Spinal cord (tissue), 9 donors: ENCODE measurements at regions not wholly inside any gene's neighbourhood (a gene's known extent, or its start where the extent isn't known, plus 50 kb on each side); places are given as distances from the start of the nearest gene placed in this dataset.

Source experiments
- DNase-seq, 6 donors: peaks; one replicate each; pipeline versions ENCODE4 v3.0.0 to v3.0.0-alpha.2; 2013 to 2015; ENCODE audit warnings: low spot score in 6 of 6, low read depth in 4 of 6
- H3K27ac ChIP-seq: one replicate; pipeline ENCODE4 v1.5.1; 2013; ENCODE audit warnings: low read depth, low read length, control low read depth
- H3K27me3 ChIP-seq: one replicate; pipeline ENCODE4 v1.6.1; 2013; ENCODE audit warnings: low read length; ENCODE audit not compliant: control insufficient read depth, insufficient read depth
- H3K36me3 ChIP-seq: one replicate; pipeline ENCODE4 v1.6.1; 2013; ENCODE audit warnings: low read length; ENCODE audit not compliant: control insufficient read depth, insufficient read depth
- H3K4me1 ChIP-seq: one replicate; pipeline ENCODE4 v1.6.1; 2013; ENCODE audit warnings: low read length; ENCODE audit not compliant: control insufficient read depth, insufficient read depth
- H3K4me3 ChIP-seq: one replicate; pipeline ENCODE4 v1.5.1; 2013; ENCODE audit warnings: low read depth, low read length, control low read depth
- H3K9me3 ChIP-seq: one replicate; pipeline ENCODE4 v1.6.1; 2013; ENCODE audit warnings: low read length; ENCODE audit not compliant: control insufficient read depth, insufficient read depth
- WGBS: methylation state at CpG from one replicate; pipeline ENCODE4 v1.1.5; 2013; ENCODE audit warnings: missing lambda C conversion rate; ENCODE audit not compliant: insufficient coverage; 5-methylcytosine and 5-hydroxymethylcytosine counted together
- donor health status: healthy.

GRCh38 chr18:44437603-44438002 lies 243.1 kb upstream of the SETBP1 start:
- Histone ChIP-seq H3K36me3 (no peaks in the 10 kb centered on the region), H3K4me3 (no peak overlapping the region), H3K9me3 (no peaks in the 10 kb centered on the region), H3K27ac (no peak overlapping the region), H3K4me1 (no peaks in the 10 kb centered on the region), H3K27me3 (no peaks in the 10 kb centered on the region)
- WGBS = 100% methylated on average over 1 of the region's 2 CpGs
- DNase-seq = no peak

DNA sequence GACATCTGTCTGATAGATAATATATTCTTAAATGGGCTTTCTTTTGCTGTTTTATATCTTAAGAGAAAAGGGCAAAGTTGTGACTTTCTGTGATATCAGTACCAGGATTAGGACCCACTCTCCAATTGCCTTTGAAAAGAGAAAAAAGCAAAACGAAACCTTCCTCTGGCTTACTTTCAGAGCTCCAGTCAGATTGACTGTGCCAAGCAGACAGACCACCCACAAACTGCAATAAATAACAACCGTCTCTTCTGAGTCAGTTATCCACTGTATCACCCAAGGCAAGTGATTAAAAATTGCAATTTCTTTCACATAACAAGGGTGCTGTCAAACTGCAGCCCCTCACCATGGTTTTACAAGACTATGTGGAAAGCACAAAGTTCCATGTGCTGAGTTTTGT lies 230.5 kb upstream of the SETBP1 start:
- Histone ChIP-seq H3K27me3 (no peaks in the 10 kb centered on the region), H3K36me3 (no peaks in the 10 kb centered on the region), H3K27ac (no peak overlapping the region), H3K4me1 (no peaks in the 10 kb centered on the region), H3K9me3 (no peaks in the 10 kb centered on the region), H3K4me3 (no peak overlapping the region)
- DNase-seq = peak in 1 of 6 donors; percentile 34
- 4% methylated on average over 2 of the region's 2 CpGs for WGBS

GRCh38 chr18:44452346-44452745 lies 228.3 kb upstream of the SETBP1 start:
- WGBS = 100% methylated on average over 1 of the region's 2 CpGs
- no peaks in the 10 kb centered on the region for H3K27me3 ChIP-seq
- no peaks in the 10 kb centered on the region for H3K36me3 ChIP-seq
- no peaks in the 10 kb centered on the region for H3K9me3 ChIP-seq
- DNase-seq = no peak
- H3K4me1 ChIP-seq = no peaks in the 10 kb centered on the region
- H3K4me3 ChIP-seq = no peak overlapping the region
- H3K27ac ChIP-seq = no peak overlapping the region

DNA sequence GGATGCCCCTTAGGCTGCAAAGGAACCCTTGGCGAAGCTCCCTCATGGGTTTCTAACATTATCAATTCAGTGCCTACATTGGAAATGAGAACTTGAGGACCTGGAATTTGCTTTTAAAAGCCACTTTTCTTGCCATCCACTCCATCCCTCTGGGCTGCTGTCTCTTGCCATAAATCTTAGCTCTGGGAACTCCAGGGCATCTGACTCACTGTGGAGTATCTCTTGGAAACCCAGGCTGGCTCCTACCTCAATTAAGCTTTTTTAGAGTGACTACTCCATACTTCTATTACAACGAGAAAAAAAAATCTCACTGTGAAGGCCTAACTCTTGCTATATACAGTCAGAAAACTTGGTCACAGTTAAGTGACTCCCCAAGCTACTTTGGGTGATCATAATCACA lies 227.2 kb upstream of the SETBP1 start:
- Histone ChIP-seq H3K4me1 (no peaks in the 10 kb centered on the region), H3K27ac (no peak overlapping the region), H3K36me3 (no peaks in the 10 kb centered on the region), H3K27me3 (no peaks in the 10 kb centered on the region), H3K9me3 (no peaks in the 10 kb centered on the region), H3K4me3 (no peak overlapping the region)
- 92% methylated on average over 2 of the region's 2 CpGs for WGBS
- DNase-seq = peak in 1 of 6 donors; percentile 33

- 73% methylated on average over 1 of the region's 2 CpGs for WGBS
- no peak for DNase-seq
Observed at GRCh38 chr18:44458777-44459176, 221.9 kb upstream of the SETBP1 start.

GRCh38 chr18:44464398-44465180 lies 216.1 kb upstream of the SETBP1 start:
- no peak overlapping the region for H3K27ac ChIP-seq
- WGBS = 100% methylated on average over 1 of the region's 4 CpGs
- H3K4me3 ChIP-seq = no peak overlapping the region
- DNase-seq = peak in 1 of 6 donors; percentile 39
- no peaks in the 10 kb centered on the region for H3K4me1 ChIP-seq
- no peaks in the 10 kb centered on the region for H3K9me3 ChIP-seq
- H3K36me3 ChIP-seq = no peaks in the 10 kb centered on the region
- no peaks in the 10 kb centered on the region for H3K27me3 ChIP-seq

More at GRCh38 chr18:44458777-44459176, 221.9 kb upstream of the SETBP1 start:
- Histone ChIP-seq H3K36me3 (no peaks in the 10 kb centered on the region), H3K4me1 (no peaks in the 10 kb centered on the region), H3K9me3 (no peaks in the 10 kb centered on the region), H3K27me3 (no peaks in the 10 kb centered on the region), H3K4me3 (no peak overlapping the region), H3K27ac (no peak overlapping the region)

DNA sequence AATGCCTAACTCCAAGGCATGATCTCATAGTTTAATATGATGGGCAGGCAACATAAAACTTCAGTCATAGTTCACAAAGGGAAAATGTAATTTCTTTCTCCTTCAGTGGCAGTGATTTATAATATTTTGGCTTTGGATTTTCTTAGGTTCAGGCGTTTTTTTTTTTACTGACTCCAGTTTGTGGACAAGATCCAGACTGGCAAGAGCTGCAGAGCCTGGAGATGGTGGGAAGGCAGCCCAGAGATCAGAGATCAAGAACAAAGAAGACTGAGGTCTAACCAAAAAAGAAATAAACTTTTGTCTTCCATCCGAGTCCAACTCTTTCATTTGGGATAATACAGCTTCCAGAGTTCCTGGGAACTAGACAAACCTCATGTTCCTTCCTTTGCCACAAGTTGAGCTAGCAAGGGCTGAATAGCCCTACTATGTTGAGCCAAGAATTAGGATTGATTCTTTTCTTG lies 215.3 kb upstream of the SETBP1 start:
- WGBS = no CpG with 5 or more reads among the region's 2 CpGs
- H3K4me1 ChIP-seq = no peaks in the 10 kb centered on the region
- H3K27ac ChIP-seq = peak overlapping the region; percentile 12
- H3K27me3 ChIP-seq = no peaks in the 10 kb centered on the region
- H3K36me3 ChIP-seq = no peaks in the 10 kb centered on the region
- DNase-seq = peak in 3 of 6 donors; percentile 36 to 84 (median 39)
- no peak overlapping the region for H3K4me3 ChIP-seq
- no peaks in the 10 kb centered on the region for H3K9me3 ChIP-seq

DNA sequence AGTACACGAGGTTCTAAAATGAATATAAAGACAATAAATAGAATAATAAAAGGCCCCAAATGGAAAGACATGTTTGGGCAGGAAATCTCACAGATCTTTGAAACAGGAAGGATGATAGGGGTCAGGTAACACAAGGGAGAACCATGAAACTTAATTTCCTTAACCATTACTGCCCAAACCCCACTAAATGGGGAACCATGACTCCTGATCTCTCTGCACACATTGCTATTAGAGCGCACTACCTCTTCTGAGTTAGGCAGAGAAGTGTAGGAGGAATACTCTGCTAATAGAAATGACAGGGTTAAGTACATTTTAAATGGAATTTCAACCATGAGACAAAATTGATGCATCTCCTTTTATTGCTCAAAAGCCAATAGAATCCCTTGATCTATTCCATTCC lies 213.7 kb upstream of the SETBP1 start:
- Histone ChIP-seq H3K4me1 (no peaks in the 10 kb centered on the region), H3K27ac (no peak overlapping the region), H3K27me3 (no peaks in the 10 kb centered on the region), H3K4me3 (no peak overlapping the region), H3K9me3 (no peaks in the 10 kb centered on the region), H3K36me3 (no peaks in the 10 kb centered on the region)
- no CpG with 5 or more reads among the region's 2 CpGs for WGBS
- no peak for DNase-seq

DNA sequence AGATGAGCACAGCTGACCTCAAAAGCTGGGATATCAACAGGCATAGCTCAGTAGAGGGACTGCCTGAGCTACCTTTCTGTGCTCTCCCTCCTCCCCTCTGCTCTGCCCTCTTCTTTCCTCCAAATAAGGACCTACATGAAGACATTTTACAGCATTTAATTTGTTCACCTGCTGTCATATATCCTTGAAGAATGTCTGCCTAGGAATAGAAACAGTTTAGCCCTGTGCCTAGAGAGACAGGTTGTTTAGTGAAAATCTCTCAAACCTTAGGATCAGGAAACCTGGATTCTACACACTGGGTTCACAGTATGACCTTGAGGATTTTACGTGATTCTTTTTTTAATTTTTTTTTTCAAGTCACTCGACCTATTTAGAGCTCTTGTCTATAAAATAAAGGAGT lies 213.0 kb upstream of the SETBP1 start:
- no peak overlapping the region for H3K4me3 ChIP-seq
- H3K9me3 ChIP-seq = no peaks in the 10 kb centered on the region
- DNase-seq = no peak
- no peaks in the 10 kb centered on the region for H3K36me3 ChIP-seq
- no CpG with 5 or more reads among the region's 2 CpGs for WGBS
- no peak overlapping the region for H3K27ac ChIP-seq
- no peaks in the 10 kb centered on the region for H3K4me1 ChIP-seq
- no peaks in the 10 kb centered on the region for H3K27me3 ChIP-seq

- Histone ChIP-seq H3K4me3 (no peak overlapping the region), H3K9me3 (no peaks in the 10 kb centered on the region), H3K27me3 (no peaks in the 10 kb centered on the region), H3K4me1 (no peaks in the 10 kb centered on the region), H3K27ac (no peak overlapping the region), H3K36me3 (no peaks in the 10 kb centered on the region)
- no peak for DNase-seq
- WGBS = 83% methylated on average over 1 of the region's 2 CpGs
Observed at GRCh38 chr18:44473394-44474066, 207.2 kb upstream of the SETBP1 start.
